NCI-H1436 (cell line): ENCODE measurements at regions not wholly inside any gene's neighbourhood (a gene's known extent, or its start where the extent isn't known, plus 50 kb on each side); places are given as distances from the start of the nearest gene placed in this dataset.
"Not testable (repeated sequence)": the region's sequence is repeated elsewhere in the genome, so short reads cannot be mapped to it uniquely, and the experiment has no call there.

Experiments used
- DNase-seq: peaks from one replicate; lab custom pipeline; 2025; lab: John Stamatoyannopoulos, UW

DNA sequence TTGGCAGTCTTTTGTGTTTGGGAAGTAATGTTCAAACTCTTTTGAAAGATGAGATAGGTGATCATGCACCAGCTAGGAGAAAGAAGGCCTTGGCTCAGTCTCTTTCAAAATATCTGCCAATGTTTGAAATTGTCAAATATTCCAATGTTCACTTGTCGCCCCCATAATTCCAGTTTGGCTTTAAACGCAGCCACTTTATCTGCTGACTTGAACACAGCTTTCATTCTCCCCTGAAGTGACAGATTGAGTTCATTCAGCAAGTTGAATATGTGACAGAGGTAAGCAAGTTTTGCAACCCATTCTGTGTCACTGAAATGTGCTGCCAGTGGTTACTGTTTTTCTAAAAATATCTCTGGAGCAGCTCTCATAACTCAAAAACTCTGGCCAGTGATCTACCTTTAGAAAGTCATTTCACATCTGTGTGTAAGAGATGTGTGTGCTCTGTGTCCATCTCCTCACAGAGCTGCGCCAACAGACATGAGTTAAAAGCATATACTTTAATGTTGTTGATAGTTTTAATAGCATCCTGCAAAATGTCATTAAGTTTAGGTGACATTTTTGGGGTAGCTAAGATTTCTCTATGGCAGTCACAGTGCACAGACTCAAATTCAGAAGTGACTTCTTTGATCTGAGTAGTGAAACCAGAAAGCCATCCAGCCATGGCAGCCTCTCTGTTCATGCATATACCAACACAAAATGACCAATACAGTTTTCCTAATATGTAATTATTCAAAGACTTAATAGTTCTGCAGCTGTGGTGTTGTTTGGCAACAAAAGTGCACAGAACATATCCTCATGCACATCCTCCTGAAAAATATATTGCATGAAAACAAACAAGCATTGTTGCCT, 614.3 kb upstream of the MIS18BP1 start:
- DNase-seq, result no peak

DNA sequence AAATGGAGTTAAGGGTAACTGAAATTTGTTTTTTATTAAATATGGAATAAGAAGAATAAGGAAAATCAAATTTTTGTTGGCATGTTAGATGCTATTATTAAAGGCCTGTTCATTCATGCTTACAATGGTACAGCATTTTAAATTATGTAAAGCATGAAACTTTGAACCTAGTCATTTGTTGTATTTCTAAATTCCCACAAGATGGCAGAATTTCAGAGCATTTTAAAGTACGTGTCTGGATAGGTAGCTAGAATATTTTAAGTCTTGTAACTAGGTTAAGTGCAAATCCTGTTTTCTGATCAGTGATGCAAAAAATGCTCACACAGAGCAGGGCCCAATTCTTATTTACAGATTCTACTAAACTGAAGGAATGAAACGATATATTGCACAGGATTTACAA, 585.6 kb upstream of the MIS18BP1 start:
- DNase-seq, result peak; percentile 1

DNA sequence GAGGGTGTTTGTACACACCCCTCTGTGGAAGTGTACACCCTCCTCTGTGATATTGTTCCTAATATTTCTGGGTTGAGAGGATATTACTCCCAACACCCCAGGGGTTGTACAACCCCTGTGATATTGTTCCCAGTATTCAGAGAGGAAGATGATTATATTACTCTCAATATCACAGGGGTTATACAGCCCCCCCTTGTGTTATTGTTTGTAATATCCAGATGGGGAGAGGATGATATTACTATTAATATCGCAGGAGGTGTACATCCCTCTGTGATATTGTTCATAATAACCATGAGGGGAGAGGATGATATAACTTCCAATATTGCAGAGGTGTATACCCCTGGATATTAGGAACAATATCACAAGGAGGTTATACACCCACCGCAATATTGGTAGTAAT, 566.1 kb upstream of the MIS18BP1 start:
- no peak for DNase-seq

DNA sequence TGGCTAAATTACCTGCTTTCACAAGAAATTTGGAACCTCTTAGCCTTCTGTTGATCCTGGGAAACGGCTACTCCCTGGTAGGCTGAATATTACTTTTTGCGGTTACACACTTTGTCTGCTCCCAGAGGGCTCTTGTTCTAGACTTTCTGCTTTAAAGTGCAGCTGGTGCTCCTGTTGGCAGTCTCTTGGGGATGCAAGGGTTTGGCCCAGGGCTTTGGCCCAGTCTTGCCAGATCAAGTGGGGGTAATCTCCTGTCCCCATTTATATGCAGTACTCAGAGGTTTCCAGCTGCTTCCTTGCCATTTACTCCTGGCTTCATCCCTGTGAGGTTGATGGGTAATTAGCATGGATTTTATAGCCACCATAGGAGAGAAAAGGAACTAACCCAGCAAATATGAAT, 558.2 kb upstream of the MIS18BP1 start:
- no peak for DNase-seq

DNA sequence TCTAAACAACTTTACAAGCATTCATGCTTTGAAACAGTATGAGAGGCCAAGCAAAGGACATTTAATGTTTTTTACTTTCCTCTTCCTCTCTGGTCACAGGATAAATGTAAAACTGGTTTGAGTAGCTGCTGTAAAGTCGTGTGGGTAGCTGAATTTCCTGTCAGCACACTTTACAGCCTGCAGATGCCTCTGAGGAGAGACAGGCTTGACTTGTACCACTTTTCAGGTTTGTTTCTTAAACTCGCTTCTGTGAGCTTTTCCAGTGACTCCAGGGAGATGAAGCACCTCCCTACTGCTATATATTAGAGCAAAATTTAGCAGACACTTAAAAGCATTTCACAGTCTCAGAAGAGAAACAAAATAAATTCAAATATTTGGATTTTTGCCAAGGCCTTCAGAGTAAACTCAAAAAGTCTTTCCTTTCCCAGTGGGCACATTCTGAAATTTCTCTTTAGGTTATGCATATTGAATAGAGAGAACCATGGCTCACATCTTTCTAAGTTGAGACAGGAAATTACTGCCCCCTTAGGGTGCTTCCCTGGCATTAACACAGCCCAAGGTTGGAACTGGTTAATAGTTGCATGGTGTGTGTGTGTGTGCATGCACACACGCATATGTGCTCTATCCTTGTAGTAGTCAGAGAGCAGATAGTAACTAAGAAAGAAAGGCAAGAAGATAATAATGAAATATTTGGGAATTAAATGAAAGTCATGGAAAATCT, 557.3 kb upstream of the MIS18BP1 start:
- DNase-seq, result peak; percentile 2

DNA sequence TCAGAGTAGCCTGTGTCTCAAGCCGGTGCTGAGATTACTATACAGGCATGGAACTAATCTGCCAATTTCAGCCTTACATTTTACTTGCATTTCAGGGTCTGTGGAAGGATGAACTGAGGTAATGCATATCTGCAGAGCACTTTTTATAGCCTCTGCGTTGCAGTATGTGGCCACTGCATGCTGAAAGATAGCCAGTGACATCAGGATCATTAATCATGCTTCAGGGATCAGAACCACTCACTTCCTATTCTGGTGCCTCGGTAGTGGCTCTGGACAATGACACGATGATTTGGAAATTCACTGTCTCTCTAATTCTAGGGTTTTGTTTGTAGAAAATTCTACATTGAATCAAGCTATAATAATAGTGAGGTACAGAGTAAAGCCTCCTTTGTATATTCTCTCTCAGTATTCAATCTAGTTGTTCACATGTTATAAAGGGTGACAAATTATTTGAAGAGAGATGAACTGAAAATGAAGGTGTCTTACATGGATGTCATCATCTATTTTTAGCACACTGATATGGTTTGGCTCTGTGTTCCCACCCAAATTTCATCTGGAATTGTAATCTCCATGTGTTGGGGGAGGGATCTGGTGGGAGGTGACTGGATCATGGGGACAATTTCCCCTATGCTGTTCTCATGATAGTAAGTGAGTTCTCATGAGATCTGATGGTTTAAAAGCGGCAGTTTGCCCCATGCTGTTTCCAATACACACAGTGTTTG, 554.3 kb upstream of the MIS18BP1 start:
- no peak for DNase-seq

DNA sequence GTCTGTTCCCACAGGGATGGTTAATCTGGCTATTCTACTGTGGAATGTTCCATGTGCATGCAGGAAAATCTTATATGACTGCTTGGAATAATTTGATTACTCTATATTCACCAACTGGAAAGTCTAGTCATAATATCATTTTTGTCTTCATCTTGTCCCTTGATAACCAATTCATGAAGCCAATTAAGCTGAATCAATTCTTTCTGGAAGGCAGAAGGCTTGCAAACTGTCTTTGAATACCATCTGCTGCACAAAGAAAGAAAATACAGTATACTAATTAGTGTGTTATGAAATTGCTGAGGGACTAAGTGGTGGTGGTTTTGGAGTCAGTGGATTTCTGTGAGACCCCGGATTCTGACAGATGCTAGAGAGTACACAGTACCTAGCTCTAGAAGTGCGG, 546.5 kb upstream of the MIS18BP1 start:
- DNase-seq, result no peak

DNA sequence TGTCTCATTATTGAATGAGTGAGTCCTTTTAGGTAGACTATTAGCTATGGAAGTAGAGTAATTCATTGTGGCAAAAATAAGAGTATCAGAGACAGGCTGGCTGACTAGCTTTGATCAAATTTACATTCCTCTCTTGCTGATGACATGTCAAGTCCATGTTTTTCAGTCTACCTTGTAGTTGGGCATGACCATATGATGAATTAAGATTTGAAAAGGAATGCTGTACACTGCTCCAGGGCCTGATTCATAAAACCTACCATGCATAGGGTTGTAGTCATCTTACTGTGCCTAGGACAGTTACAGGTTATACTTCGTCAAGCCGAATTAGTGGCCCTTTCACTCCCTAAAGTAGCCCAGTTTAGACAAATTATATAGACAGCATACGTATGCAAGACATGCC, 545.7 kb upstream of the MIS18BP1 start:
- DNase-seq, result no peak

DNA sequence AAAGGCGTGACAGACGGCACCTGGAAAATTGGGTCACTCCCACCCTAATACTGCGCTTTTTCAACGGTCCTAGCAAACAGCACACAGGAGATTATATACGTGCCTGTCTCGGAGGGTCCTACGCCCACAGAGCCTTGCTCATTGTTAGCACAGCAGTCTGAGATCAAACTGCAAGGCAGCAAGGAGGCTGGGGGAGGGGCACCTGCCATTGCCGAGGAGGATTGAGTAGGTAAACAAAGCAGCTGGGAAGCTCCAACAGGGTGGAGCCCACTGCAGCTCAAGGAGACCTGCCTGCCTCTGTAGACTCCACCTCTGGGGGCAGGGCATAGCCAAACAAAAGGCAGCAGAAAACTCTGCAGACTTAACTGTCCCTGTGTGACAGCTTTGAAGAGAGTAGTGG, 543.0 kb upstream of the MIS18BP1 start:
- DNase-seq, result not testable (repeated sequence)

DNA sequence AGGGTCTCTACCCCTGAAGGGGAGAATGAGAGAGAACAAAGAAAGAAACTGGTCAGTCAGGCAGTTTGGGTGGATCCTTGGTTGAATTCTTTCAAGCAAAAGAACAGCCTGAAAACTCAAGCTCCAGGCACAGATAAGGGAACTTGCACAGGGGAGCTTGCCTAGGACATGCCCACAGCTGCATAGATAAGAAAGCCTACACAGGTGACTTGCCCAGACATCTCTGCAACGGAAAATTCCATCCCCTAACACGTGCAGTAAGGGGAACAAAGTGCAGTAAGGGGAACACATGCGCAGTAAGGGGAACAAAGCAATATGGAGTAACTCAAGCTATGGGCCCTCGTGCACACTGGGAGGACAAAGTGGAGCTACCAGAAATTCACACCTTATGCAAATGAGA, 540.1 kb upstream of the MIS18BP1 start:
- no peak for DNase-seq

DNA sequence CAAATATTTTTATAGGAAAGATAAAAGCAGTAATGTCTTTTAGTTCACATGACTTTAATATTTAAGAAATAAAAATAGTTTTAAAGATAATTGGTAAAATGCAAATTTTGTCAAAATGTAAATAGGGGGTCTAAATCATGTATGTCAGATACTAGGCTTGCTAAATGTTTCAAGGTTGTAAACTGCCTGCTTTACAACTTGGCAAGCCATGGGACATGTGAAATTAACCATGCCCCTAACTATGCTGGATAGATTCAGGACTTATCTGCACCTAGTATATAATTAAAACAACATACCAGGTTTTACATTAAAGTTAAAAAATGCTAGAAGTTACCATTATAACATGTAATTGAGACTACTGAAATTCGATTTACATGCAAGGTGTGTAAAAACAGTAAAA, 537.3 kb upstream of the MIS18BP1 start:
- DNase-seq, result no peak

DNA sequence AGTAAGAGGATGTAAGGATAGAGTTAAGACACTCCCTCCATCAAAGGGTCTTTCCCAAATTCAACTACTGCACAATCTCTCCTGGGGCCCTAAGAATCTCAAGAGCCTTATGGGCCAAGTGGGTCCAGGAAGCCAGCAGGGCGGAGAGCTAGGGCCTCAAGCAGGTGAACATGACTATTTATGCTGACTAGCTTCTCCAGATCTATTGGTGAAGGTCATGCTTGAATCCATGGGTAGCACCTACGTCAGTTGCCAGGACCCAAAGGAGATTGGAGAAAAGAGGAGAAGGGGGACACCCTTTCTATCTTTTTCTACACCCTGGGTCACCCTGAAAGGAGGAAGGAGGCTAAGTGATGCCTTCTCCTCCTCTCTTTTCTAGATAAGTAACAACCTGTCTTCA, 534.2 kb upstream of the MIS18BP1 start:
- no peak for DNase-seq

DNA sequence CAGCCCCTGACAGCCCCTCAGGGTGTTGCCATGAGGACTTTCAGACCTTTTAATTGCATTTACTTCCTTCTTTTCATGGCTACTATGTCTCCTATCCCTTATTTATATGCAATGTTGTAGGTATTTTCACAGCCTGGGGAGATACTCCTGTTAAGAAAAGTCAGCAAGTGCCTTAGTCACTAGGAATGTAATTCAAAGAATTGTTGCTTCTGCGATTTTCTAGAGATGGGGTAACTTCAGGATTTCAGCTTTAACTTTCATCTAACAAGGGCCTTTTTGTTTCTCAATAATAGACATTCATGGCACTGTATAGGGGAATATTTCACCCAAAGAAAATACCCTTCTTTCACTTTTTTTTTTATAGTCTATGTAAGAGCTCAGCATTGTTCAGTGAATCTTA, 533.3 kb upstream of the MIS18BP1 start:
- no peak for DNase-seq

DNA sequence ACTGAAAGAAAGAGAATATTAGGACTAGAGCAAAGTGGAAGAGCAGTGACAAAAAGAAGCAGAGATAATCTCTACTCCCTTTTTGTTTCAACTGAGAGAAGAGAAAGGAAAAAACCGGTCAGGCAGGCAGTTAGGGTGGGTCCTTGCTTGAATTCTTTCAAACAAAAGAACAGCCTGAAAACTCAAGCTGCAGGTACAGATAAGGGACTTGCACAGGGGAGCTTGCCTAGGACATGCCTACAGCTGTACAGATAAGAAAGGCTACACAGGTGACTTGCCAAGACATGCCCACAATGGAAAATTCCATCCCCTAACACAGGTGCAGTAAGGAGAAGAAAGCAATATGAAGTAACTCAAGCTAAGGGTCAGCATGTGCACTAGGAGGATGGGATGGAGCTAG, 532.2 kb upstream of the MIS18BP1 start:
- no peak for DNase-seq

DNA sequence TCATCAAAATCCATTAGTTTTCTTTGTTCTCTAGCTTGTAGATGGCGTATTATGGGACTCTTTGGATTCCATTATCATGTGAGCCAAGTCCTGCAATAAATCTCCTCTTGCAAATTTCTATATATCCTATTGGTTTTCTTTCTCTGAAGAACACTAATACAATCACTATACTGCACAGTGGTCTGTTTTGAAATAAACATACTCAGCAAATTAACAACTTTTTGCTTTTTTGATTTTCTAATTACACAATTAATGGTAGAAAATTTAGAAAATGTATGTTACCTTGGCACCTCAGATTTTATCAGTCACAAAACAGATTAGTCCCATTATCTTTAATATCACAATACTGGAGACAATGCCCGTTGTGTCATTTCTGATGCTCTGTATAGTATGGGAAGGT, 513.2 kb upstream of the MIS18BP1 start:
- no peak for DNase-seq

DNA sequence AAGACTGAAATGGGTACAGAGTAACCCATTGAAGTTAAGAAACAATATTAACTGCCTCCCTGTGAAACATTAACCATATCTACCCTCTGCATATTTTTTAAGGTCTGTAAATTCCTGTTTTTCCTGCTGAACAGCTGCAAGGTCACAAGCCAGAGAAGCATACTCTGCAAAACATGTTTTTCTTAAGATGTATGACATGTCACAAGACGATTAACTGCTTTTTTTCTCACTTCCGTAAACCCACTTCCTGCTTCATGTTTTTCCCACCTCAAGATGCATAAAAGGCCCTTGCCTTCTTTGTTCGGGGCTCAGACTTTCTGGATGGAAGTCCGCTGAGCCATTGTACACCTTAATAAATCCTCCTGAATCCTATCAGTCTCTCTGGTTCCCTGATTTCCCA, 504.7 kb upstream of the MIS18BP1 start:
- DNase-seq, result no peak

DNA sequence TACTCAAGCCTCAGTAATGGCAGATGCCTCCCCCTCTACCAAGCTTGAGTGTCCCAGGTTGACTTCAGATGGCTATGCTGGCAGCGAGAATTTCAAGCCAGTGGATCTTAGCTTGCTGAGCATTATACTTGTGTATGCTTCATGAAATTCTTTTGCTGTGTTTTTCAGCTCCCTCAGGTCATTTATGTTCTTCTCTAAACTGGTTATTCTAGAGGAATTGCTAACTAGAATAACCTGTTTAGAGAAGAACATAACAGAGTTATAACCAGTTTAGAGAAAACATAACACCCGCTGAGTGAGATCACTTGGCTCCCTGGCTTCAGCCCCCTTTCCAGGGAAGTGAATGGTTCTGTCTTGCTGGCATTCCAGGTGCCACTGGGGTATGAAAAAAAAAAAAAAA, 503.4 kb upstream of the MIS18BP1 start:
- DNase-seq, result not testable (repeated sequence)

DNA sequence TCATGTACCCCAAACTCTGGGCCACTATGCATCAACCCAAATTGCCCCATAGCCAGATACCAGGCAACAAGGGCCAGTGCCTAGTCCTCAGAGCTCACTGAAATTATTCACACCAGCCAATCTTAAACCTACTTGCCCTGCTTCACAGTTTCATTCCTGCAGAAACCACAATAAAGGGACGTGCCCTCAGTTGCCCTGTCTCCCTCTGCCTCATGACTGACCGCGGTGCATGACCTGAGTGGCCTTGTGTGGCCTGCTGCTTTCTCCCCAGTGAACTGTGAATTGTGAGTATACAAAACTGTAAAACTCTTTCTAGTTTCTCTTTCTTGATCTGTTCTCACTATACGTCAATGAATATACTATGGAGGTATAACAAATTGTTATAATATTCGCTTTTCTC, 490.9 kb upstream of the MIS18BP1 start:
- no peak for DNase-seq

DNA sequence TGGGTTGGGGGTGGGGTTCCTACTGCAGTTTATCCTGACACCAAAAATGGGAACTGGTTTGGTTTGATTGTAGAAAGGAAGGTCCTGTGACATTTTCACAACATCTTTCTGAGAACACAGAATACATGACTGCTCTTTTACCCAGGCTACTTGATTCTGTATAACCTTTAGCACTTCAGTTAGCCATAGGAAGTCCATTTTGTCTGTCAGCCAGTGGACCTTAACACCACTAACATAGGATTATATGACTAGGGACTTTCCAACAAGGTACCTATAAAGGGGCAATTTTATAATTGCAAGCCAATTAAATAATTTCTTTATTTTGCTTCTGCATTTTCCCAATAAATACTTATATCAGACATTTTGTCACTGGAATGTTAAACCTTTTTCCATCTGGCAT, 489.2 kb upstream of the MIS18BP1 start:
- DNase-seq, result no peak

DNA sequence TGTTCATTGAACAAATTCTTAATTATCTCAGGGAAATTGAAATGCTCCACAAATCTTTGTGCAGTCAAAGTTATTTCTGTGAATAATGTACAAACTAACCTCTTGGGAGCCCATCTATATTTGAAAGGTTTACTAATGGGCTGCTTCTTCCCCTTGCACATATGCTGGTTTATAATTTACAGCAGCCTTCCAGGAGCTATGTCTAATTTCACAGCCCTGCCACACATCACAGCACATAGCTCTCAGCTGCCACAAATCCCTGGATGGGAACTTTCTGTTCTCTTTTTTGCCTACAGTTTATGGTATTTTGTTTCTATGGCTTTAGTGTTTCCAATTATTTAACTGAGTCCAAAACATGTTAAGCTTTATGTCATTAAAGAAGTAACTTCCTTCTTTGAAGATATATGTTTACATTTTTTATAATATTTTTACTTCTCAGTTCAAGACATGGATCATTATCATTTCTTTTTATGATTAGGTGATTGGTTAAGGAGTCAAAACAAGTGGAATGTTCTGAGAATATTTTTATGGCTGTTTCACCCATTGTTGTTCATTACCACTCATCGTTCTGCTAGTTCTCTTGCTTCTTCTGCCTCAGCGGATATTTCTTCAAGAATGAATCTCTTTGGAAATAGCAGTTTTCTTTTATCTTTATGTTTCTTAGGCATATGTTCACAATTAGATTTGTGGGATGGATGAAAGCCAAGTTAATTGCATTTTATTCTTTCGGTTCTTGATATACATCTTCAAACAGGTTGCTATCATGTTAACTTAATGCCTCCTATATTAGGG, 475.6 kb upstream of the MIS18BP1 start:
- no peak for DNase-seq

DNA sequence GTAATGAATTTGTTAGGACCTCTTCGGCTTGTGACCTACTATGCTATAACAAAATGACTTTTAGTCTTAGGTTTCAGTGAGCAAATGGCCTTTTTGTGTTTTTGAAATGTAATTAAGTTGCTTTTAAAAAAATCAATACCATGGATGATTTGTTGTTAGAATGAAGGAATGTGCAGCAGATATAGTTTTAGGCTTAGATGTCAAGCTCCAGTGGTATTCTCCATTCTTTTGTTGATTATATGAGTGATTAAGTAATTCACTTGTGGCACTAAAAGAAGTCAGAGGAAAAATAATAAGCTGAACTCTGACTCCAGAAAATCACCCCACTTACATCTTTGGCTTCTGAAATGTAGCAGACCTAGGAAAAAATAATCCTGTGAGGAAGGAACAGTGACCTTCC, 474.1 kb upstream of the MIS18BP1 start:
- no peak for DNase-seq

DNA sequence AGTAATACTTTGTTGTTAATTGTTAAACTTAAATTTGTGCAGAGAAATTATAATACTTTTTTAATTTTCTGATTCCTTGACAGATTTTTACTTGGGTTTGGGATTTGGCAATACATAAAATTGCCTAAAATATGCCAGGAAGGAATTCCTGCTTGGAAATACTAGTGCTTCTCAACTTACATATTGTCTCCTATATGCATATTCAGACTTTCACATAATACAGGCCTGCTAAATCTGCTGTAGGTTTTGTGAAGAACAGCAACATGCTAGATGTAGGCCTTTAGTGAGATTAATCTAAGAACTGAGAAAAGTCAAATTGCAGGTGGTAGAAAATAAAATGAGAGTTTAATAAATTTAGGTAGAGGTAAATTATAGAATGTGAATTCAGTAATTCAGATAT, 468.5 kb upstream of the MIS18BP1 start:
- DNase-seq, result no peak
